HFFc6 (cell line): ENCODE measurements at regions not wholly inside any gene's neighbourhood (a gene's known extent, or its start where the extent isn't known, plus 50 kb on each side); places are given as distances from the start of the nearest gene placed in this dataset.

ENCODE experiments used
- DNase-seq: peaks from one replicate; pipeline ENCODE4 v3.0.0-alpha.2; 2018
- H3K27ac Mint-ChIP-seq: 2 replicates; pipeline ENCODE4 v1.8.0; 2020; ENCODE audit warnings: mild to moderate bottlenecking, mixed read lengths
- H3K27me3 Mint-ChIP-seq: 2 replicates; pipeline ENCODE4 v1.8.0; 2021; ENCODE audit warnings: mild to moderate bottlenecking, moderate library complexity, mixed read lengths; ENCODE audit not compliant: insufficient read depth
- H3K36me3 Mint-ChIP-seq: 2 replicates; pipeline ENCODE4 v1.8.0; 2021; ENCODE audit warnings: low read depth, mixed read lengths
- H3K4me1 Mint-ChIP-seq: 2 replicates; pipeline ENCODE4 v1.8.0; 2020; ENCODE audit warnings: low read depth, mixed read lengths
- H3K4me3 Mint-ChIP-seq: 2 replicates; pipeline ENCODE4 v1.8.0; 2020; ENCODE audit warnings: mild to moderate bottlenecking, moderate library complexity, mixed read lengths
- H3K9me3 Mint-ChIP-seq: 2 replicates; pipeline ENCODE4 v1.8.0; 2020; ENCODE audit warnings: mild to moderate bottlenecking, mixed read lengths
- CTCF ChIP-seq: fragments of 200-600 bp; sonication (generic); IDR thresholded peaks from 2 replicates; pipeline ENCODE4 v1.5.0; 2021; ENCODE audit warnings: antibody characterized with exemption, mild to moderate bottlenecking

- Mint-ChIP-seq H3K27ac (no peak overlapping the region), H3K4me1 (peaks cover 21% of the 10 kb centered on the region), H3K36me3 (no peaks in the 10 kb centered on the region), H3K4me3 (no peak overlapping the region), H3K27me3 (no peaks in the 10 kb centered on the region; the same call in 1 of the 2 replicates), H3K9me3 (no peaks in the 10 kb centered on the region)
- TF ChIP-seq CTCF, result no peak
- no peak for DNase-seq
Observed at GRCh38 chr3:30183421-30183820, 423.0 kb upstream of the TGFBR2 start.

DNA sequence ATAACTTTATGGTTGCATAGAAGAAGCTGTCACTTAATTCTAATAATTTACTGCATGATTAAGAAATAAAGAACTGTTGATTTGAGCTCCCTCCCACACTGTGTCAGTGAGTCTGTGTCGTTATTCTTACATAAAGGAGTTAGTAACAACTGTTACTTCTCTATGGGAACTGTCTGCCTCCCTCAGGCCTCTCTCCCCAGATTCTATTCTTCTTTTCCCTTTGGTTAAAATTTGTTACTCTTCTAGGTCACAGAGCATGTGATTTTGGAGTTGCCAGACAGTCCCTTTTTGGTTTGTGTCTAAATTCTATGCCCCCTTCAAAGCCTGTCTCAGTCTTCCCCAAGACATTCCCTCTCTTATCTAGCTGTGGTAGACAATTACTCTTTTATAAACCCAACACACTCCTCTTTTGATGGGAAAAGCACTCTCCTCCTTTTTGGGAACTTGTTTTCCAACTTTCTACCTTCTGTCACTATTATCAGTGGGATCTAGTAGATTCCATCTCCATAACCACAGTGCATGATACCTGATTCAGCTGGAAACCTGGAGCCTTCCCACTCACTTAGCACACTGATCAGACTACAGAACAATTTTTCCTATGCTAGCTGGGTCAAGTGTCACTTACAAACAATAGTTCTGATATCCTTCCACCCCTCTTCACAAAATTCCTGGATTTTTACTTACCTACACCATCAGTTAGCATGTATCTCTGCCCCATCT lies 422.1 kb upstream of the TGFBR2 start:
- H3K9me3 Mint-ChIP-seq, result no peaks in the 10 kb centered on the region
- H3K27me3 Mint-ChIP-seq, result no peaks in the 10 kb centered on the region; the same call in 1 of the 2 replicates
- H3K4me3 Mint-ChIP-seq, result no peak overlapping the region
- no peak for TF ChIP-seq CTCF
- H3K27ac Mint-ChIP-seq, result no peak overlapping the region
- peaks cover 27% of the 10 kb centered on the region for H3K4me1 Mint-ChIP-seq
- H3K36me3 Mint-ChIP-seq, result no peaks in the 10 kb centered on the region
- DNase-seq, result no peak

DNA sequence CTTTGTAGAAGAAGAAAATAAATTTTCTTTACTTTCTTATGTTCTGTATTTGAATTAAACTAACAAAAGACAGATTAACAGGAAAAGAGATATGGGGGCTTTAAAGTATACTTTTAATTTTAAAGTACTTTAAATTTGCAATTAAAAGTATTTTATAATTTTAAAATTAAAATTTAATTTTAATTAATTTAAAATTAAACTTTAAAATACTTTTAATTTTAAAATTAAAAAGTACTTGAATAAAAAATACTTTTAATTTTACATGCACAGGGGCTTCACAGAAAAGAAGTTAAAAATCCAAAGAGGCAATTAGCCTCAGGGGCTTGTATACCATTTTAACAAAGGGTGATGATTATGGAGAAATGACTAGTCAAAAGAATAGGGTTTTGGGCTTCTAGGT lies 420.5 kb upstream of the TGFBR2 start:
- no peaks in the 10 kb centered on the region for H3K27me3 Mint-ChIP-seq
- H3K36me3 Mint-ChIP-seq, result no peaks in the 10 kb centered on the region
- H3K27ac Mint-ChIP-seq, result no peak overlapping the region
- no peaks in the 10 kb centered on the region for H3K9me3 Mint-ChIP-seq
- no peak for DNase-seq
- no peak for TF ChIP-seq CTCF
- H3K4me3 Mint-ChIP-seq, result no peak overlapping the region
- H3K4me1 Mint-ChIP-seq, result peaks cover 27% of the 10 kb centered on the region

DNA sequence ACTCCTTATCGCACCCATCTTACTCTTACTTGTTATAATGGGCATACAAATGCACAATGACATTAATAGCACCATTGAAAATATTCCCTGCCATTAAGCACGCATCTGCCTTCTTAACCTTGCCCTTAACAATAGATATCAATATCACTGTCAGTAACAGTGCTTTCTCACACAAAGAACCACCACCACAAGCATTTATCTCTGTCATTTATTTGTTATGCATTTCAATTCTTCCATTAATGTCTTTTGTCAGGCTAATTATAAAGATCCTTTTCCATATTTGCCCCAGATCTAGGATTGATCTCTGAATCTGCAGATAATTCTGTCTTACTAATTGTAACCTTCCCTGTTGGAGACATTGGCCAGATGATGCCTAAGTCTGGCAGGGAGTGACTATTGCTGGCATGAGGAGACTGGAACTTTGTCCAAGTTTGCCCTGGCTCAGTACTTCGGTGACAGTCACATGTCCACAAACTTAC lies 419.6 kb upstream of the TGFBR2 start:
- no peak for DNase-seq
- no peak overlapping the region for H3K4me3 Mint-ChIP-seq

GRCh38 chr3:30187366-30187765 lies 419.0 kb upstream of the TGFBR2 start:
- Mint-ChIP-seq H3K4me1 (peaks cover 27% of the 10 kb centered on the region), H3K4me3 (no peak overlapping the region), H3K9me3 (no peaks in the 10 kb centered on the region), H3K27ac (no peak overlapping the region), H3K36me3 (no peaks in the 10 kb centered on the region), H3K27me3 (no peaks in the 10 kb centered on the region)
- DNase-seq, result peak; percentile 1
- TF ChIP-seq CTCF, result no peak

More for the DNA sequence above, 419.6 kb upstream of the TGFBR2 start:
- H3K9me3 Mint-ChIP-seq, result no peaks in the 10 kb centered on the region
- no peak overlapping the region for H3K27ac Mint-ChIP-seq
- no peaks in the 10 kb centered on the region for H3K36me3 Mint-ChIP-seq
- TF ChIP-seq CTCF, result no peak
- no peaks in the 10 kb centered on the region for H3K27me3 Mint-ChIP-seq
- peaks cover 27% of the 10 kb centered on the region for H3K4me1 Mint-ChIP-seq
